Epithelial cell of esophagus (primary cell): ENCODE measurements at regions not wholly inside any gene's neighbourhood (a gene's known extent, or its start where the extent isn't known, plus 50 kb on each side); places are given as distances from the start of the nearest gene placed in this dataset.

Experiments used
- DNase-seq: peaks from one replicate; pipeline ENCODE4 v3.0.0; 2010; ENCODE audit warnings: low read depth
- H3K4me3 ChIP-seq: 2 replicates; pipeline ENCODE4 v1.5.1; 2011; ENCODE audit warnings: mild to moderate bottlenecking, low read length, control low read depth
- TF ChIP-seq, protein P1 (sequence below): IDR thresholded peaks from 2 replicates; pipeline ENCODE4 v1.5.1; 2011; ENCODE audit warnings: low read depth, mild to moderate bottlenecking, low read length, control low read depth, inconsistent platforms; ENCODE audit not compliant: insufficient read depth; ENCODE audit errors: missing control alignments

DNA sequence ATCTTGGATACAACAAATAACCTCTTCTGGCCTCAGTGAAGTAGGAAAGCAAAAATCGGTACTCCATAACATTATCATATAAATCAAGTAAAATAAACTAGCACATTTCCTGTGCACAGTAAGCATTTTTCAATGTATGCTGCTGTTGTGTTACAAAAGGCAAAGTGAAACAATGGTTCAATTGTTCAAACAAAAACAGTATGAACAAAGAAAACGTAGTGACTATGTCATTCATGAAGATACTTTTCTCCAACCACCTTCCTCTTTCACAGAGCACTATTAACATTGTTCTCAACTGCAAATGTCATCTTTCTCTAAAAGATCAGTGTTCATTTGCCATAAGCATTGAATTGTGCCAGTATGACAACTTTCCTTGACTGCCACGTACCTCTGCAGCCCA is 318.6 kb upstream of the PRDM1 start:
- DNase-seq, result no peak
- H3K4me3 ChIP-seq, result no peak overlapping the region
- TF ChIP-seq, protein P1, sequence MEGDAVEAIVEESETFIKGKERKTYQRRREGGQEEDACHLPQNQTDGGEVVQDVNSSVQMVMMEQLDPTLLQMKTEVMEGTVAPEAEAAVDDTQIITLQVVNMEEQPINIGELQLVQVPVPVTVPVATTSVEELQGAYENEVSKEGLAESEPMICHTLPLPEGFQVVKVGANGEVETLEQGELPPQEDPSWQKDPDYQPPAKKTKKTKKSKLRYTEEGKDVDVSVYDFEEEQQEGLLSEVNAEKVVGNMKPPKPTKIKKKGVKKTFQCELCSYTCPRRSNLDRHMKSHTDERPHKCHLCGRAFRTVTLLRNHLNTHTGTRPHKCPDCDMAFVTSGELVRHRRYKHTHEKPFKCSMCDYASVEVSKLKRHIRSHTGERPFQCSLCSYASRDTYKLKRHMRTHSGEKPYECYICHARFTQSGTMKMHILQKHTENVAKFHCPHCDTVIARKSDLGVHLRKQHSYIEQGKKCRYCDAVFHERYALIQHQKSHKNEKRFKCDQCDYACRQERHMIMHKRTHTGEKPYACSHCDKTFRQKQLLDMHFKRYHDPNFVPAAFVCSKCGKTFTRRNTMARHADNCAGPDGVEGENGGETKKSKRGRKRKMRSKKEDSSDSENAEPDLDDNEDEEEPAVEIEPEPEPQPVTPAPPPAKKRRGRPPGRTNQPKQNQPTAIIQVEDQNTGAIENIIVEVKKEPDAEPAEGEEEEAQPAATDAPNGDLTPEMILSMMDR, result no peak

DNA sequence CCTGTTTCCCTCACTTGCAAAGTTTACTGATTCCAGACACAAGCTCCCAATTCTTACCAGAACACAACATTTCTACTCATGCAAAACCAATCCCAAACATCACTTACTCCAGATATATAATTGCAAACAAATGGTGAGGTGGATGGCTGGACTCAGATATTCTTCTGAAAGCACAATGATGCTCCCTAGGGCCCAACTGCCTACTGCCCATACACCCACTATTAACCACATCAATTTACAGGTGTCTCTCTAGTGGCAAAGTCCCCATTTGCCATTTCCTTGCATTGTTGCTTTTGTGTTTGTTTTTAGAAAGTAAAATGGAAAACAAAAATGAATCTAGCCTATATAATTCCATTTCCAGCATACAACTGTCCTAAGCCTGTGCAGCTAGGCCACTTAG is 320.9 kb upstream of the PRDM1 start:
- TF ChIP-seq, protein P1, result no peak
- no peak for DNase-seq
- no peak overlapping the region for H3K4me3 ChIP-seq

DNA sequence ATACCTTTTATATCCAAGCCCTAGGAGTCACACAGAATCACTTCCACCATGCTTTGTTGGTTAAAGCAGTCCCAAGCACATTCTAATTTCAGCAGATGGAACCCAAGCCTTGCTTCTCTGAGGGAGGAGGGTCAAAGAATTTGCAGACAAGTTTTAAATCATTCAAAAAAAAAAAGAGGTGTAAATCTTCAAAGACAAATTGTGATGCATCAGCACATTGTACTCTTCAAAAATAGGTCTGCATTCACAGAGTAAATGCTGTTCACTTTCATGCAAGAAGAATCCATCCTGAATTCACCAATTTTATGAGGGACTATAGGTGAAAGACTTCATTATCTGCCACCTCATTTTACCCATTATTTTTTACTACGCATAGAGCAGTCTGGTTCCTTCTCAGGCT is 321.8 kb upstream of the PRDM1 start:
- H3K4me3 ChIP-seq, result no peak overlapping the region
- DNase-seq, result no peak
- TF ChIP-seq, protein P1, result no peak

DNA sequence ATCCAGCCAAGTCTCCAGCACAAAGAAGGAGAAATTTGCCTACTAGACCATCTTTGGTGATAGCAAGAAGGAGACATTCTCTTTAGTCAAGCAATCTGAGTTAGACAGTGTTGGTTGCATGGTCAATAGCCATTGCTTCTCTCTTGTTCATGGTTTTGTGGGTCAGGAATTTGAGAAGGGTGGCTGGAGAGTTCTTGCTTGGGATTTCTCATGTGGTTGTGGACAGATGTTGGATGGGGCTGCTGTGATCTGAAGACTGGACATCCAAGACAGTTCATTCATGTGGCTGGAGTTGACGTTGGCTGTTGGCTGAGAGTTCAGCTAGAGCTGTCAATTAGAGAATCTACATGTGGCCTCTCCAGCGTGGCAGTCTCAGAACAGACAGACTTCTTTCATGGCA is 322.3 kb upstream of the PRDM1 start:
- no peak for DNase-seq
- TF ChIP-seq, protein P1, result no peak
- no peak overlapping the region for H3K4me3 ChIP-seq

DNA sequence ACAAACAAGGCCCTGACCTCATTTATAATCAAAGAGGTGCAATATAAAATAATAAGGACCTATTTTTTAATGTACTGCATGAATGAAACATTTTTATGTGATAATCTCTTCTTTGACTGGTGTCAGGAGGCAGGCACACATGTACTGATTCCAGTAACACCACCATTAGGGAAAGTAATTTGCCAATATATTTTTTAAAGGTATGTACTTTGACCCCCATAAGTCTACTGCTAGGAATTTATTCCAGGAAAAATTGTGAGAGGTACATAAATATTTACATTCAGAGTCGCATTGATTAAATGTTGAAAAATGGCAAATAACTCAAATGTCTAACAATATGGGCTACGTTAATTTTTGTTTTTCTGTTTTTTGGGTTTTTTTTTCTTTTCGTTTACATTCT is 325.4 kb upstream of the PRDM1 start:
- TF ChIP-seq, protein P1, result no peak
- no peak overlapping the region for H3K4me3 ChIP-seq
- no peak for DNase-seq

DNA sequence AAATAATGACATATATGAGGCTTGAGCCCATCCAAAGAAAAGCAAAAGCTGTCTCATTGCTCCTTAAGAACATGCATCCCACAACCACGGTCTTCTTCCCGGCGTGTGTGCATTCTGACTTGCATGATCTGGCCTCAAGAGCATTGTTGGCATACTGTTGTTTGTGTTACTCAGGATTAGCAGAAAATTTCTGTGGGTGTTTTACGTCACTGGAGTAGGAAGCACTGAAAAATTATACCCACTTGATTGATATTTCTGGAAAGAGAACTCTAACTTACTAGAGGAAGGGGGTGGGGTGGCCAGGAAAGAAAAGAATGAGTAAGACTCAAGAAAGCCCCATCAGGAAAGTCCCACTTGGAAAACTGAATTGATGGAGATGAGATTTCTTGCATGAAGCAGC is 326.2 kb upstream of the PRDM1 start:
- no peak overlapping the region for H3K4me3 ChIP-seq
- TF ChIP-seq, protein P1, result no peak
- DNase-seq, result peak; percentile 71

DNA sequence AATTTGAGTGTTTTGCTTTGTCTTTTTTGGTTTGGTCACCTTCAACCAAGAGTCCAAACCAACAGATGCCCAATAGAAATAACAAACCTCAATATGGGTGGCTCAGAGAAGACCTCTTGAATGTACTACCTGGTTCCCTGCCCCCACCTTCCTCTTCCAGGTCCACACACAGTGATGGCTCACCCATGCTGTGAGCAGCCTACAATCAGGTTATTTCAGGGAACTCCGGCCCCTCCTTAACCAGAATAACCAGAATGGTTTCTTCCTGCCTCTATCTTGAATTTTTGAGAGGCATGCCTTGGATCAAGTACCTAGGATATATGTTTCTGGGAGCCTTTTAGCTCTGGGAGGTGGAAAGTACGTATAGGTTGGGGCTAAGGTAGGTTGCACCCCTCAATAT is 327.1 kb upstream of the PRDM1 start:
- DNase-seq, result peak; percentile 90
- TF ChIP-seq, protein P1, result no peak
- no peak overlapping the region for H3K4me3 ChIP-seq
